ENCODE measurements at regions not wholly inside any gene's neighbourhood (a gene's known extent, or its start where the extent isn't known, plus 50 kb on each side); places are given as distances from the start of the nearest gene placed in this dataset.

GRCh38 chr13:68030152-68030809 lies 800.1 kb upstream of the PCDH9 start:
- no peak for DNase-seq (ENCODE audit: low read depth in 2 of 2)

- DNase-seq (ENCODE audit: low read depth in 2 of 2) = no peak
These were observed 798.6 kb upstream of the PCDH9 start for GRCh38 chr13:68028701-68029100.

DNA sequence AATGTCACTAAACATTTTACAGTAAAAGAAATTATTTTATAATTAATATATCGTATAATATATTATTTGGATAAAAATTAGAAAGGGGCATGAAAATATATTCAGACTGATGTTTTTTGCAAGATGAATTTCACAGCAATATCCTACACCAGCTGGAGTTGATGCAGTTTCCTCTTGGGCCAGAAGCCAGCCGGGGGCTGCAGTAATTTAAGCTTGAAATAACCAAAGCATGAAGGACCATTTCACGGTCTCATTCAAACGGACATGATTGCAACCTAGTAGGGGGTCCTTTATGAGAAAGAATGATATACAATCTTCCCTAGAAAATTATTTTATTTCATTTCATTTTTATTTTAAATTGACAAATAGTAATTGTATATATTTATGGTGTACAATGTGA lies 797.2 kb upstream of the PCDH9 start:
- no peak for DNase-seq (ENCODE audit: low read depth in 2 of 2)

GRCh38 chr13:68026077-68026476 lies 795.9 kb upstream of the PCDH9 start:
- DNase-seq (ENCODE audit: low read depth in 2 of 2) = no peak

DNA sequence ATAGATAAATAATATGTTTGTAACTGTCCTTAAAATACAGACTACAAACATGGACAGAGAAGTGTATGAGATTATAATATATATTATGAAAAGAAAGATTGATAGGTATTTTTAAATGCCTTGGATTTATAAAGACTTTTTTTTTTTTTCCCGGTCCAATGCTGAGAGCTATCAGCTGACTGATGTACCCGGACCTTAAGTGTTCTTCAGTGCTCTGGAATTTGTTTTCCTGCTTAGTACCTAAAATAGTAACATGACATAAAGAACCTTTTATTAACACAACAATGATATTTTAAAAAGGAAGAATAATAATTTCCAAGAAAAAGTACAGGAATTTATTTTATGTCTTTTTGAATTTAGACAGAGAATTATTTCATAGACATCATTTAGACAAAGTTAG lies 795.5 kb upstream of the PCDH9 start:
- no peak for DNase-seq (ENCODE audit: low read depth in 2 of 2)

DNA sequence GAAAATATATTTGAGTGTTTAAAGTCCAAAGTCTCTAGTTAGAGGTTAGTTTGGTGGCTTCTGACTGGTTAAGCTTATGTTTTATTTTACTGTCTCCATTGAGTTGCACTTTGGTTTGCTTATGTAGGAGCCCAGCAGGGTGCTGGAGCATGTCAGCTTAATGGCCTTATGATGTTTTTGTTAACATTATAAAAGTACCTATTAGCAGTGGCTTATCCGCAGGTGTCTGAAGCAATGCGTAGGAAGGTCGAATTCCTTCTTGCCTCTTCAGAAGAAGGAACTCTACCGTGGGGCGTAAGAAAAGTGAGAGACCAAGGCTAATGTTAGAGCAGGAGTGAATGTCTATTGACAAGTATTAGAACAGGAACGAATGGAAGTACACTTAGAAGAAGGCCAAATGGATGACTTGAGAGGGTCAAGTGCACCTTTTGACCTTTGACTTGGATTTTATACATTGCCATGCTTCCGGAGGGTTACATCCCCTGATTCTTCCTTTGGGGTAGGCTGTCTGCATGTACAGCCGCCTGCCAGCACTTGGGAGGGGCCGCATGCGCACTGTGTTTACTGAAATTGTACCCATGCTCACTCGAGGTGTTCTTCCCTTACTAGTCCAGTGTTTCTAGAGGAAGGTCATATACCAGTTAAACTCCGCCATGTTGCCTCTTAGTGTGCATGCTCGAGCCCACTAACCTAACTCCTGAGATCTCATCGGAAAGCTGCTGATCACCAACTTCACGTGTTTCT lies 793.9 kb upstream of the PCDH9 start:
- DNase-seq (ENCODE audit: low read depth in 2 of 2) = no peak

DNA sequence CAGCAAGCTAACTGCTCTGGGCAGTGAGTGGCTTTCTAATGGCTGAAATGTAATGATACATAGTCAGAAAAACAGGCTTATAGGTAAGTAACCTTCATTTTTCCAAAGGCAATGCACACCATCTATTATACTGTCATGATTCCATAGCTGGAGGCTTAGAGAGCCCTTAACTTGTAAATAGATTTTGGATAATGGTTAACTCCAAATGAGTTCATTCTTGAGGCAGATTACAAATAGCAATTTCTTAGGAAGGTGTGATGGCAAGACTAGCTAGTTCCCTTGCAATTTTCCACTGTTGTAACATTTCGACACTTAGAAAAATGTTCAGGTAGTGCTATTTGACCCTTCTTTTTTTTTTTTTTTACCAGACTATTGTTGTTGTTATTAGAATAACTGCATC lies 789.8 kb upstream of the PCDH9 start:
- DNase-seq (ENCODE audit: low read depth in 2 of 2) = no peak

DNA sequence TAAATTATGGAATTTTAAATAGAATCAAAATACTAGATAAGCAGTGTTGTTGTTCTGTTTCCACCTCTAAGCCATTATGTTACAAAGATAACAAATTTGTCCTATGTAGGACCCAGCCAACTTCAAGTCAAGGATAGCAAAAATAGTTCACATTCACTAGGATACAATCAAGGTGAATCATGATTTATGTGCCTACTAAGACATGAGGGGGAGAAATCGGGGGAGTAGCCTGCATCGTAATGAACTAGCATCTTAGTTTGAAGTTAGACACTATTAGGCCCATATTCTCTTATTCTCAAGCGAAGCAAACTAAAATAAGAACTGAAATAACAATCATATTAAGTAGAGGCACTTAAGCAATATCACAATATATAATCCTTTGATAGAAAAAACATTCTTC lies 779.4 kb upstream of the PCDH9 start:
- DNase-seq (ENCODE audit: low read depth in 2 of 2) = no peak

- DNase-seq (ENCODE audit: low read depth in 2 of 2) = no peak
These were observed 777.4 kb upstream of the PCDH9 start for GRCh38 chr13:68007576-68007975.

- no peak for DNase-seq (ENCODE audit: low read depth in 2 of 2)
These were observed 766.0 kb upstream of the PCDH9 start for GRCh38 chr13:67996101-67996500.

DNA sequence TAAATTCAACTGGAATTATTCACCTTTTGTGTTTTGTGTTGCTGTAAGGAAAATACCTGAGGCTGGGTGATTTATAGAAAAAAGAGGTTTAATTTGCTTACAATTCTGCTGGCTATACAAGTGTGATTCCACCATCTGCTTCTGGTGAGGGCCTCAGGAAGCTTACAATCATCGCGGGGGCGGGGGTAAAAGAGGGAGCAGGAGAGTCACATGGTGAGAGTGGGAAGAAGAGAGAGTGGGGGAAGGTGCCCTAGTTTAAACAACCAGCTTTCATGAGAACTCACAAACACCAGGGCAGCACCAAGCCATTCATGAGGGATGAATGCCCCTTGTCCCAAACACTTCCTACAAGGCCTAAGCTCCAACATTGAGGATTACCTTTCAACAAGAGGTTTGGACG lies 760.7 kb upstream of the PCDH9 start:
- no peak for DNase-seq (ENCODE audit: low read depth in 2 of 2)

- DNase-seq (ENCODE audit: low read depth in 2 of 2) = no peak
These were observed 756.1 kb upstream of the PCDH9 start for GRCh38 chr13:67986234-67986633.

- DNase-seq (ENCODE audit: low read depth in 2 of 2) = peak; percentile 58 to 68
These were observed 746.9 kb upstream of the PCDH9 start for GRCh38 chr13:67977066-67977465.

GRCh38 chr13:67971291-67971690 lies 741.2 kb upstream of the PCDH9 start:
- no peak for DNase-seq (ENCODE audit: low read depth in 2 of 2)

DNA sequence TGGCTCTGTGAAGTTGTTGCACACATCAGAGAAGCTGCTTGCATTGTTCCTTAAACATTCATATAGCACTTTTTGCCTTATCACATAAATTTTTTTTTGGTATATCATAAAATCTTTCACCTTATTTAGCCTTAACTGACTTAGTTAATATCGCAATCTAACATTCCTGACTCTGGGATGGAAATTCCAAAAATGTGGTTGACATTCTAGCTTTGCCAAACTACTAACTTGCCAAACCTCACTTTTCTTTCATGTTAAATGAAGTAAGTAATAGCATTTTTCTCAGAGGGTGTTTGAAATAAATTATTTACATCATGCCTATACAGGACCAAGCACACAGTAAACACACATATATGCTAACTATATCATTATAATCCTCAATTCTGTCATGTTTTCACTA lies 736.9 kb upstream of the PCDH9 start:
- peak; percentile 28 to 32 for DNase-seq (ENCODE audit: low read depth in 2 of 2)

DNA sequence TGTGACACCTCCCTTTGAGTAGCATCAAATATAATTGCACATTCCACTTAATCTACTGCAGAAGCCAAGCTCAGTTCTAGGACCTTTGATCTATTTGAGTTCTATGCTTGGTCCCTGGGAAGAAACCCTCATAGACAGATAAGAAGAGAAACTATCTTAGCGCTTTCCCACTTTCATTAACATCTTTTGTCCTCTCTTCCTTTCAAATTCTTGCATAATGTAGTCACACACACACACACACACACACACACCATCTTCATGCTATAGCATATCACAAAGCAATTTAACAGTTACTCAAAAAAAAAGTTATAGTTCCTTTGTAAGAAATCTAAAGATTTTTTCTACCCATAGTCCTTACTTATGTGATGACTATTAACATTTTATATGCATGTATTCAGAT lies 735.9 kb upstream of the PCDH9 start:
- no peak for DNase-seq (ENCODE audit: low read depth in 2 of 2)

DNA sequence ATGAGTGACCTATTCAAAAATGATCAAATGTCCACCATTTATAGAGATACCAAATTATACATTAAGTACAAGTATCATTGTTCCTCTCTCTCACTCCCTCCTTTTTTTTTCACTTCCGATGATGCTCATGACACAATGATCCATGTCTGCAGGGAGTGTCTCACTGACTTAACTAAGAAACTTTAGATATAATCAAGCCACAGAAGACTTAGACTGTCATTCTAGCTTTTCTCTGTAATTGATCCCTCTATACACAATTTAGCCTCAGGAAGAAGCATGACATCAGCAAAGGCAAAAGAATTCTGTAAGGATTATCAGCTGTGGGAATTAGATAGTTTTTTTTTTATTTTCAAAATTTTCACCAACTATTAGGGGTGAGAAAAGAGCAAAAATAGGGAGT lies 734.9 kb upstream of the PCDH9 start:
- DNase-seq (ENCODE audit: low read depth in 2 of 2) = no peak

DNA sequence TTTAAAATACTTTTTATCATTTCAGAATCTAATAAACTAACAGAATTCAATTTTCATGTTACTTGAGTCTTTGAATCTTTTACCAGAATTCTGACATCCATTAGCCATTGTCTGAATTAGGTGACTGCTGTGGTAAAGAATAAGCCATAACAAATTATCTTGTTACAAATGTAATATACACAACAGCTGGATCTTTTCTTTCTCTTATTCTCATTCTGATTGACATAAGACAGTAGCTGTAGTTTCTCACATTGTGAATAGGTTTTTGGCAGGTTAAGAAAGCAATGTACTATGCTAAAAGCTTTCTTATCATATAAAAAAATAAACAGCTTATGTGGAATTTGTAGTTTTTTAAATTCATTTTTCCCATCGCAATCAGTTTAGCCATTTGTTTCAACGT lies 734.0 kb upstream of the PCDH9 start:
- DNase-seq (ENCODE audit: low read depth in 2 of 2) = no peak

- DNase-seq (ENCODE audit: low read depth in 2 of 2) = no peak
These were observed 731.2 kb upstream of the PCDH9 start for GRCh38 chr13:67961331-67961730.

GRCh38 chr13:67951431-67951830 lies 721.3 kb upstream of the PCDH9 start:
- no peak for DNase-seq (ENCODE audit: low read depth in 2 of 2)

DNA sequence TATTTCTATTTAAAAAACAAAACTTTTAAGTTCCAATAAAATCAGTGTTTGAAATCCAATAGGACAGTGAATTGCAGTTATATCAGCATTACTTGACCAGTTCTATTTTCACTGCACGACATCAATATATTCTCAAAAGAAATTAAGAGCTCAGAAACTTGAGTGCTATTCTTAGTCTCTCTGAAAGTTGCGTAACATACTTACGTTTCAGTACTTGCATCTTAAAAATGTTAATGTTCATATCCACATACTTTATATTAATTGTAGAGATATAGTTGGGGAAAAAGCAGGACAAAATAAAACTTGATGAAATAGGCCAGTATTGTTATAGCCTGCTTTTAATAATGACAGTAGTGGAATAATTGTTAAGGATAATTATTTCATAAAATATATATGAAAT lies 720.5 kb upstream of the PCDH9 start:
- DNase-seq (ENCODE audit: low read depth in 2 of 2) = no peak

GRCh38 chr13:67946131-67946530 lies 716.0 kb upstream of the PCDH9 start:
- DNase-seq (ENCODE audit: low read depth in 2 of 2) = no peak

DNA sequence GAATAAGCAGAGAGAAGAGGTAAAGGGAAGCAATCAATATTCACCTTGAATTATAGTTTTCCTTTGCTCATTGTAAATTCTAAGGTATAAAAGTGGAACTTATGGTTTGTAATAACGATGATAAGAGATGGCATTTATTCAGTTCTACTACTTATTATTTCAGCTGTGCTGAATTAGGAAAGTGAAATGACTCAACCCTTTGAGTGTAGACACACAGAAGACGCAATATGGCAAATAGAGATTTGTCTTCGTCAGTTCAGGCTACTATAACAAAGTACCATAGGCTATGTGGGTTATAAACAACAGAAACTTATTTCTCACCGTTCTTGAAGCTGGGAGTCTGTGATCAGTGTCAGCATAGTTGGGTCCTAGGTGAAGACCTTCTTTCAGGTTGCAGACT lies 713.0 kb upstream of the PCDH9 start:
- no peak for DNase-seq (ENCODE audit: low read depth in 2 of 2)

GRCh38 chr13:67935626-67936025 lies 705.5 kb upstream of the PCDH9 start:
- no peak for DNase-seq (ENCODE audit: low read depth in 2 of 2)

All from fibroblast of skin of left biceps (primary cell).